Neuron (in vitro differentiated cells): ENCODE measurements at regions not wholly inside any gene's neighbourhood (a gene's known extent, or its start where the extent isn't known, plus 50 kb on each side); places are given as distances from the start of the nearest gene placed in this dataset.

Experiments
- H2AFZ ChIP-seq: one replicate; pipeline ENCODE4 v1.6.1; 2013; ENCODE audit warnings: low read depth, mild to moderate bottlenecking, inconsistent platforms, low read length, moderate library complexity
- H3K27me3 ChIP-seq: one replicate; pipeline ENCODE4 v1.6.1; 2013; ENCODE audit warnings: low read length; ENCODE audit not compliant: insufficient read depth
- H3K36me3 ChIP-seq: one replicate; pipeline ENCODE4 v1.6.1; 2013; ENCODE audit warnings: low read length; ENCODE audit not compliant: insufficient read depth
- H3K4me1 ChIP-seq: one replicate; pipeline ENCODE4 v1.6.1; 2013; ENCODE audit warnings: low read length; ENCODE audit not compliant: insufficient read depth
- H3K4me3 ChIP-seq: 2 replicates; pipeline ENCODE4 v1.5.1; 2013; ENCODE audit warnings: mild to moderate bottlenecking, low read length, moderate library complexity
- H3K9me3 ChIP-seq: one replicate; pipeline ENCODE4 v1.6.1; 2013; ENCODE audit warnings: low read length

GRCh38 chr18:10304853-10305252 lies 149.6 kb upstream of the APCDD1 start:
- Histone ChIP-seq H3K9me3 (no peaks in the 10 kb centered on the region), H3K4me1 (no peaks in the 10 kb centered on the region), H3K4me3 (no peak overlapping the region), H3K27me3 (no peaks in the 10 kb centered on the region), H2AFZ (no peak overlapping the region), H3K36me3 (no peaks in the 10 kb centered on the region)

- H3K4me3 ChIP-seq = no peak overlapping the region
- no peak overlapping the region for H2AFZ ChIP-seq
- no peaks in the 10 kb centered on the region for H3K36me3 ChIP-seq
- no peaks in the 10 kb centered on the region for H3K4me1 ChIP-seq
- H3K27me3 ChIP-seq = no peaks in the 10 kb centered on the region
- no peaks in the 10 kb centered on the region for H3K9me3 ChIP-seq
Observed at GRCh38 chr18:10306779-10307178, 147.7 kb upstream of the APCDD1 start.

- H3K4me3 ChIP-seq = no peak overlapping the region
- no peak overlapping the region for H2AFZ ChIP-seq
- H3K4me1 ChIP-seq = no peaks in the 10 kb centered on the region
- H3K27me3 ChIP-seq = no peaks in the 10 kb centered on the region
- H3K9me3 ChIP-seq = no peaks in the 10 kb centered on the region
- no peaks in the 10 kb centered on the region for H3K36me3 ChIP-seq
Observed at GRCh38 chr18:10308154-10308553, 146.3 kb upstream of the APCDD1 start.

- no peaks in the 10 kb centered on the region for H3K9me3 ChIP-seq
- no peaks in the 10 kb centered on the region for H3K4me1 ChIP-seq
- no peaks in the 10 kb centered on the region for H3K27me3 ChIP-seq
- no peaks in the 10 kb centered on the region for H3K36me3 ChIP-seq
- no peak overlapping the region for H3K4me3 ChIP-seq
- no peak overlapping the region for H2AFZ ChIP-seq
Observed at GRCh38 chr18:10310626-10311025, 143.8 kb upstream of the APCDD1 start.

- Histone ChIP-seq H3K36me3 (no peaks in the 10 kb centered on the region), H3K9me3 (no peaks in the 10 kb centered on the region), H3K27me3 (no peaks in the 10 kb centered on the region), H3K4me3 (no peak overlapping the region), H2AFZ (no peak overlapping the region), H3K4me1 (no peaks in the 10 kb centered on the region)
Observed at GRCh38 chr18:10312326-10313015, 142.0 kb upstream of the APCDD1 start.

- H2AFZ ChIP-seq = no peak overlapping the region
- H3K36me3 ChIP-seq = no peaks in the 10 kb centered on the region
- H3K4me3 ChIP-seq = no peak overlapping the region
- no peaks in the 10 kb centered on the region for H3K27me3 ChIP-seq
- no peaks in the 10 kb centered on the region for H3K9me3 ChIP-seq
- no peaks in the 10 kb centered on the region for H3K4me1 ChIP-seq
Observed at GRCh38 chr18:10313016-10313342, 141.5 kb upstream of the APCDD1 start.

- Histone ChIP-seq H3K9me3 (no peaks in the 10 kb centered on the region), H3K4me1 (no peaks in the 10 kb centered on the region), H2AFZ (no peak overlapping the region), H3K4me3 (no peak overlapping the region), H3K27me3 (no peaks in the 10 kb centered on the region), H3K36me3 (no peaks in the 10 kb centered on the region)
Observed at GRCh38 chr18:10314066-10314465, 140.4 kb upstream of the APCDD1 start.

- H3K36me3 ChIP-seq = no peaks in the 10 kb centered on the region
- no peaks in the 10 kb centered on the region for H3K9me3 ChIP-seq
- H3K27me3 ChIP-seq = no peaks in the 10 kb centered on the region
- no peak overlapping the region for H2AFZ ChIP-seq
- H3K4me1 ChIP-seq = no peaks in the 10 kb centered on the region
- H3K4me3 ChIP-seq = no peak overlapping the region
Observed at GRCh38 chr18:10315522-10315921, 138.9 kb upstream of the APCDD1 start.

- no peaks in the 10 kb centered on the region for H3K27me3 ChIP-seq
Observed at GRCh38 chr18:10316778-10317177, 137.7 kb upstream of the APCDD1 start.

GRCh38 chr18:10317864-10318690 lies 136.4 kb upstream of the APCDD1 start:
- Histone ChIP-seq H3K9me3 (no peaks in the 10 kb centered on the region), H3K4me3 (no peak overlapping the region), H2AFZ (no peak overlapping the region), H3K36me3 (no peaks in the 10 kb centered on the region), H3K27me3 (no peaks in the 10 kb centered on the region), H3K4me1 (no peaks in the 10 kb centered on the region)

More at GRCh38 chr18:10316778-10317177, 137.7 kb upstream of the APCDD1 start:
- H3K9me3 ChIP-seq = no peaks in the 10 kb centered on the region
- no peak overlapping the region for H3K4me3 ChIP-seq
- H3K36me3 ChIP-seq = no peaks in the 10 kb centered on the region
- no peak overlapping the region for H2AFZ ChIP-seq
- no peaks in the 10 kb centered on the region for H3K4me1 ChIP-seq

GRCh38 chr18:10318691-10318970 lies 135.8 kb upstream of the APCDD1 start:
- H3K36me3 ChIP-seq = no peaks in the 10 kb centered on the region
- H3K27me3 ChIP-seq = no peaks in the 10 kb centered on the region
- H2AFZ ChIP-seq = no peak overlapping the region
- H3K4me3 ChIP-seq = no peak overlapping the region
- no peaks in the 10 kb centered on the region for H3K9me3 ChIP-seq
- no peaks in the 10 kb centered on the region for H3K4me1 ChIP-seq

GRCh38 chr18:10319026-10319425 lies 135.4 kb upstream of the APCDD1 start:
- Histone ChIP-seq H3K4me1 (no peaks in the 10 kb centered on the region), H3K4me3 (no peak overlapping the region), H3K36me3 (no peaks in the 10 kb centered on the region), H3K9me3 (no peaks in the 10 kb centered on the region), H3K27me3 (no peaks in the 10 kb centered on the region), H2AFZ (no peak overlapping the region)

GRCh38 chr18:10319914-10320600 lies 134.4 kb upstream of the APCDD1 start:
- Histone ChIP-seq H3K4me1 (no peaks in the 10 kb centered on the region), H3K36me3 (no peaks in the 10 kb centered on the region), H3K27me3 (no peaks in the 10 kb centered on the region), H2AFZ (no peak overlapping the region), H3K9me3 (no peaks in the 10 kb centered on the region), H3K4me3 (no peak overlapping the region)
